GM12878 (cell line): ENCODE measurements at regions not wholly inside any gene's neighbourhood (a gene's known extent, or its start where the extent isn't known, plus 50 kb on each side); places are given as distances from the start of the nearest gene placed in this dataset.

Source experiments
- ATAC-seq: fragments of 200-7000 bp; cut with Tn5 transposase; 3 replicates; pipeline ENCODE4 v1.9.1; 2020; ENCODE audit warnings: mild to moderate bottlenecking, moderate library complexity
- BruUV-seq: library from RNA; stranded (reverse); fragments of 400-500 nt; replicated peaks from 2 replicates; lab custom pipeline; 2021; lab: Mats Ljungman, UMichigan
- CTCF ChIA-PET: fragments of 300-600 bp; sonication (Branson Sonifier 250); formaldehyde crosslinking; extraction: SDS; loops from one replicate; lab custom pipeline; 2021; ENCODE audit warnings: inconsistent platforms; lab: Yijun Ruan, JAX
- POLR2A ChIA-PET: fragments of 350-600 bp; formaldehyde crosslinking; extraction: SDS; loops from one replicate; lab custom pipeline; 2021; ENCODE audit warnings: inconsistent platforms; lab: Charles Lee
- RAD21 ChIA-PET: fragments of 300-600 bp; sonication (Branson Sonifier 250); formaldehyde crosslinking; loops from one replicate; lab custom pipeline; 2023; ENCODE audit warnings: antibody characterized with exemption; ENCODE audit not compliant: unreplicated experiment; lab: Charles Lee
- SMC1A ChIA-PET: fragments of 300-600 bp; sonication (Branson Sonifier 250); formaldehyde crosslinking; loops from one replicate; lab custom pipeline; 2023; ENCODE audit not compliant: unreplicated experiment, uncharacterized antibody; lab: Charles Lee
- DNase-seq: peaks from one replicate; pipeline ENCODE4 v3.0.0-alpha.2; 2011; ENCODE audit warnings: low read depth, low spot score
- FAIRE-seq: peaks from 3 replicates; lab custom pipeline; 2011; peaks lifted over from hg19 to GRCh38; lab: Jason Lieb, UNC
- H2AFZ ChIP-seq: 2 replicates; pipeline ENCODE4 v1.6.0; 2011; ENCODE audit warnings: low read depth, low read length, control low read depth; ENCODE audit not compliant: control insufficient read depth
- H3K27ac ChIP-seq: 2 replicates; pipeline ENCODE4 v1.5.1; 2011; ENCODE audit warnings: control low read depth; ENCODE audit not compliant: control insufficient read depth, insufficient read depth
- H3K27me3 ChIP-seq, 2 experiments: replicated peaks in 1 of 2; 2 replicates each; pipeline versions ENCODE4 v1.6.0 to v1.6.1; 2011; ENCODE audit warnings: low read length in 1 of 2; ENCODE audit not compliant: control insufficient read depth in 2 of 2, insufficient read depth in 2 of 2
- H3K36me3 ChIP-seq, 2 experiments: 2 replicates each; pipeline ENCODE4 v1.5.1; 2011; ENCODE audit warnings: low read length in 1 of 2; ENCODE audit not compliant: control insufficient read depth in 2 of 2, insufficient read depth in 2 of 2
- H3K4me1 ChIP-seq: 2 replicates; pipeline ENCODE4 v1.6.1; 2011; ENCODE audit warnings: mild to moderate bottlenecking, low read length, moderate library complexity, mixed read lengths; ENCODE audit not compliant: control insufficient read depth, insufficient read depth
- H3K4me2 ChIP-seq: 2 replicates; pipeline ENCODE4 v1.6.0; 2011; ENCODE audit warnings: control low read depth; ENCODE audit not compliant: control insufficient read depth, insufficient read depth
- H3K4me3 ChIP-seq: fragments of 200-600 bp; sonication (generic); 2 replicates; pipeline ENCODE4 v1.5.1; 2016
- H3K79me2 ChIP-seq: 2 replicates; pipeline ENCODE4 v1.6.0; 2011; ENCODE audit warnings: low read length; ENCODE audit not compliant: control insufficient read depth, insufficient read depth
- H3K9ac ChIP-seq: 2 replicates; pipeline ENCODE4 v1.8.0; 2011; ENCODE audit warnings: low read length, control low read depth, mixed read lengths; ENCODE audit not compliant: control insufficient read depth, insufficient read depth
- H3K9me3 ChIP-seq: replicated peaks from 3 replicates; pipeline ENCODE4 v1.5.1; 2011; ENCODE audit warnings: mild to moderate bottlenecking, low read length; ENCODE audit not compliant: control insufficient read depth, insufficient read depth
- H4K20me1 ChIP-seq: 2 replicates; pipeline ENCODE4 v1.6.0; 2011; ENCODE audit not compliant: control insufficient read depth, insufficient read depth
- ASH2L ChIP-seq: fragments of 300-600, 200-600 bp; sonication (generic); IDR thresholded peaks from 2 replicates; pipeline ENCODE4 v1.6.1; 2017; ENCODE audit warnings: low read depth, mild to moderate bottlenecking, borderline replicate concordance
- ATF3 ChIP-seq: IDR thresholded peaks from 2 replicates; pipeline ENCODE4 v1.6.1; 2011; ENCODE audit warnings: low read depth, mild to moderate bottlenecking, low read length, moderate library complexity, borderline replicate concordance; ENCODE audit errors: extremely low read depth
- CHD4 ChIP-seq: fragments of 200-600 bp; sonication (generic); IDR thresholded peaks from 2 replicates; pipeline ENCODE4 v1.6.1; 2016; ENCODE audit warnings: mild to moderate bottlenecking
- EP300 ChIP-seq, 2 experiments: fragments of 150-350 bp in 1 of 2; IDR thresholded peaks; 2 replicates each; pipeline ENCODE4 v1.6.1; 2011 to 2012; ENCODE audit warnings: low read depth in 2 of 2, low read length in 2 of 2, borderline replicate concordance in 1 of 2, improper control_type of control experiment in 1 of 2, inconsistent platforms in 1 of 2; ENCODE audit not compliant: control insufficient read depth in 1 of 2
- KDM1A ChIP-seq: fragments of 200-600 bp; sonication (generic); IDR thresholded peaks from 2 replicates; pipeline ENCODE4 v1.6.1; 2016; ENCODE audit warnings: borderline replicate concordance
- KLF5 ChIP-seq: fragments of 450-650 bp; IDR thresholded peaks from 2 replicates; pipeline ENCODE4 v1.6.1; 2014; ENCODE audit warnings: mild to moderate bottlenecking; ENCODE audit not compliant: partially characterized antibody
- NR2C2 ChIP-seq: IDR thresholded peaks from 2 replicates; pipeline ENCODE4 v1.6.1; 2011; ENCODE audit warnings: borderline replicate concordance, low read depth; ENCODE audit not compliant: control insufficient read depth, insufficient read length
- NR2F1 ChIP-seq: fragments of 450-650 bp; conservative IDR thresholded peaks from 2 replicates; pipeline ENCODE4 v1.6.1; 2017; ENCODE audit warnings: mild to moderate bottlenecking
- RAD51 ChIP-seq: fragments of 450-650 bp; IDR thresholded peaks from 2 replicates; pipeline ENCODE4 v1.6.1; 2016; ENCODE audit warnings: moderate library complexity, mild to moderate bottlenecking, inconsistent platforms
- REST ChIP-seq: IDR thresholded peaks from 2 replicates; pipeline ENCODE4 v1.6.1; 2012; ENCODE audit warnings: mild to moderate bottlenecking, low read depth, low read length
- RUNX3 ChIP-seq: IDR thresholded peaks from 2 replicates; pipeline ENCODE4 v1.6.1; 2012; ENCODE audit warnings: low read length, inconsistent platforms
- SMC3 ChIP-seq: IDR thresholded peaks from 2 replicates; pipeline ENCODE4 v1.6.1; 2011; ENCODE audit warnings: low read length, improper control_type of control experiment, borderline replicate concordance
- SRF ChIP-seq, 2 experiments: IDR thresholded peaks; 2 replicates each; pipeline ENCODE4 v1.6.1; 2011; ENCODE audit warnings: low read depth in 2 of 2, low read length in 2 of 2, mild to moderate bottlenecking in 1 of 2, moderate library complexity in 1 of 2
- ZBTB11 ChIP-seq: fragments of 450-650 bp; formaldehyde crosslinking; IDR thresholded peaks from 2 replicates; pipeline ENCODE4 v1.5.0; 2022; ENCODE audit warnings: mild to moderate bottlenecking, missing genetic modification characterization
- WGBS: methylation state at CpG from one replicate; pipeline ENCODE4 v1.1.6; 2016; ENCODE audit warnings: low lambda C conversion rate; ENCODE audit not compliant: insufficient replicate concordance, insufficient coverage; ENCODE audit errors: missing lambda C conversion rate; 5-methylcytosine and 5-hydroxymethylcytosine counted together
- in situ Hi-C: fragments of 300-500 bp; cut with MboI; formaldehyde crosslinking; loops from 9 replicates; pipeline ENCODE4 v1.14.3; 2018; ENCODE audit warnings: mixed read lengths
- intact Hi-C: fragments of 100-400 bp; cut with micrococcal nuclease; formaldehyde crosslinking; loops from one replicate; pipeline ENCODE4 v1.14.2; 2022; ENCODE audit not compliant: unreplicated experiment
- TF ChIP-seq, protein P1 (sequence below): fragments of 450-650 bp; IDR thresholded peaks from 2 replicates; pipeline ENCODE4 v1.6.1; 2016; ENCODE audit warnings: mild to moderate bottlenecking

DNA sequence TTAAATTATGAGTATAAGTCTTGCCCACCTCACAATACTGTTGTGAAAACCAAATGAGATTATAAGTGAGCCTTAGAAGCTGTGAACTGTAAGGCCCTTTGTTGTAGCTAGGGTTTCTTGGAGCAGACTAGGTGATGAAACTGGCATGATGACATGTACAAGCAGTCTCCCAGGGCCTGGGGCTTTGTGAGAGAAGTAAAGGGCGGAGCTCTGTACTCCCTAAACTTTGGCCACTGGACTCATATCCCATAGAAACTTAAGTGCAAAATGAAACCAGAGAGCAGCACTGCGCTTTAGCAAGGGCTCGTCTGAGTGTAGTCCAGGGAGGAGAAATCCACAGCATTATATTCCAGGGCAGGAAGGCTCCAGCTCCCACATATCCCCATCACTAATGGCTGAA lies 385.6 kb upstream of the FGF16 start:
- H3K27me3 ChIP-seq, result no peaks in the 10 kb centered on the region
- no peaks in the 10 kb centered on the region for H3K36me3 ChIP-seq
- RAD21 ChIA-PET, result no interaction called here
- no peak for ATAC-seq
- CTCF ChIA-PET, result no interaction called here
- no peak overlapping the region for H3K9ac ChIP-seq
- no peak for TF ChIP-seq SMC3
- TF ChIP-seq ATF3, result no peak
- no peak for TF ChIP-seq KLF5
- TF ChIP-seq NR2F1, result no peak
- no peak for TF ChIP-seq RUNX3
- TF ChIP-seq SRF (IDR thresholded peaks at IDR 0.05; ENCODE audit: low read depth in 2 of 2, low read length in 2 of 2), result no peak
- TF ChIP-seq, protein P1, sequence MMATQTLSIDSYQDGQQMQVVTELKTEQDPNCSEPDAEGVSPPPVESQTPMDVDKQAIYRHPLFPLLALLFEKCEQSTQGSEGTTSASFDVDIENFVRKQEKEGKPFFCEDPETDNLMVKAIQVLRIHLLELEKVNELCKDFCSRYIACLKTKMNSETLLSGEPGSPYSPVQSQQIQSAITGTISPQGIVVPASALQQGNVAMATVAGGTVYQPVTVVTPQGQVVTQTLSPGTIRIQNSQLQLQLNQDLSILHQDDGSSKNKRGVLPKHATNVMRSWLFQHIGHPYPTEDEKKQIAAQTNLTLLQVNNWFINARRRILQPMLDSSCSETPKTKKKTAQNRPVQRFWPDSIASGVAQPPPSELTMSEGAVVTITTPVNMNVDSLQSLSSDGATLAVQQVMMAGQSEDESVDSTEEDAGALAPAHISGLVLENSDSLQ, result no peak
- no peak for TF ChIP-seq ASH2L
- TF ChIP-seq RAD51, result no peak
- TF ChIP-seq REST, result no peak
- TF ChIP-seq NR2C2, result no peak
- no peak for TF ChIP-seq CHD4
- no peak for TF ChIP-seq KDM1A
- no peak for TF ChIP-seq EP300 (IDR thresholded peaks at IDR 0.05; ENCODE audit: borderline replicate concordance in 1 of 2, control insufficient read depth in 1 of 2, low read depth in 2 of 2, low read length in 2 of 2)
- no peak for TF ChIP-seq ZBTB11
- TF ChIP-seq, all 136 proteins: peak for 0
- SMC1A ChIA-PET, result no interaction called here
- Histone ChIP-seq H3K4me1 (no peaks in the 10 kb centered on the region), H3K79me2 (no peaks in the 10 kb centered on the region), H2AFZ (no peak overlapping the region), H4K20me1 (no peaks in the 10 kb centered on the region), H3K27ac (no peak overlapping the region), H3K4me3 (no peak overlapping the region), H3K9me3 (no peaks in the 10 kb centered on the region), H3K4me2 (no peak overlapping the region)
- POLR2A ChIA-PET, result no interaction called here
- no TSS peak for BruUV-seq
- 25% methylated on average over 3 of the region's 3 CpGs for WGBS
- no peak for FAIRE-seq
- intact Hi-C loops, result no loop called here
- DNase-seq, result no peak
- in situ Hi-C loops, result no loop called here
